HepG2 (cell line): ENCODE measurements at regions not wholly inside any gene's neighbourhood (a gene's known extent, or its start where the extent isn't known, plus 50 kb on each side); places are given as distances from the start of the nearest gene placed in this dataset.

ENCODE experiments used
- ATAC-seq: fragments of 200-7000 bp; cut with Tn5 transposase; 3 replicates; pipeline ENCODE4 v1.9.1; 2020; ENCODE audit warnings: mild to moderate bottlenecking, moderate library complexity
- BruUV-seq: library from RNA; stranded (reverse); fragments of 400-500 nt; replicated peaks from 2 replicates; lab custom pipeline; 2021; lab: Mats Ljungman, UMichigan
- CTCF ChIA-PET: fragments of 300-600 bp; formaldehyde crosslinking; extraction: SDS; loops from one replicate; lab custom pipeline; 2021; ENCODE audit warnings: low total read pairs, inconsistent platforms, low intra/inter-chr PET ratio; lab: Yijun Ruan, JAX
- POLR2A ChIA-PET: fragments of 350-600 bp; sonication (Branson Sonifier 250); formaldehyde crosslinking; loops from one replicate; lab custom pipeline; 2020; ENCODE audit warnings: antibody characterized with exemption, inconsistent platforms; lab: Yijun Ruan, JAX
- DNase-seq: peaks from one replicate; pipeline ENCODE4 v3.0.0-alpha.2; 2015; ENCODE audit warnings: low spot score
- FAIRE-seq: peaks from 3 replicates; lab custom pipeline; 2011; peaks lifted over from hg19 to GRCh38; lab: Jason Lieb, UNC
- H2AFZ ChIP-seq: one replicate; pipeline ENCODE4 v1.6.1; 2011; ENCODE audit warnings: low read length, inconsistent platforms
- H3K27ac ChIP-seq: fragments of 300-600 bp; 3 replicates; pipeline ENCODE4 v1.8.0; 2011; ENCODE audit warnings: mixed run types, mild to moderate bottlenecking, mixed read lengths, low read length, inconsistent platforms; ENCODE audit not compliant: insufficient read depth; ENCODE audit errors: extremely low read length
- H3K27me3 ChIP-seq, 2 experiments: fragments of 200-600 bp in 1 of 2; 2 replicates in 1 of 2; 3 replicates in 1 of 2; pipeline versions ENCODE4 v1.6.0 to v1.8.0; 2011; ENCODE audit warnings: low read length in 2 of 2, mild to moderate bottlenecking in 2 of 2, moderate library complexity in 2 of 2, inconsistent platforms in 1 of 2; ENCODE audit not compliant: insufficient read depth in 2 of 2, control insufficient read depth in 1 of 2
- H3K36me3 ChIP-seq, 2 experiments: fragments of 200-600 bp in 1 of 2; replicated peaks in 1 of 2; 2 replicates in 1 of 2; 3 replicates in 1 of 2; pipeline versions ENCODE4 v1.5.1 to v1.8.0; 2011; ENCODE audit warnings: low read length in 2 of 2, inconsistent platforms in 1 of 2; ENCODE audit not compliant: insufficient read depth in 2 of 2, control insufficient read depth in 1 of 2
- H3K4me1 ChIP-seq: 2 replicates; pipeline ENCODE4 v1.5.1; 2012; ENCODE audit warnings: low read length, inconsistent platforms; ENCODE audit not compliant: insufficient read depth
- H3K4me2 ChIP-seq: 2 replicates; pipeline ENCODE4 v1.6.0; 2011; ENCODE audit warnings: low read depth, low read length, inconsistent platforms
- H3K4me3 ChIP-seq, 3 experiments: fragments of 200-600 bp in 1 of 3; sonication (generic), shearing (Covaris generic) in 1 of 3; replicated peaks in 1 of 3; 2 replicates each; pipeline ENCODE4 v1.5.1; 2011 to 2016; ENCODE audit warnings: low read length in 3 of 3, inconsistent platforms in 2 of 3, low read depth in 2 of 3, mild to moderate bottlenecking in 2 of 3, control low read depth in 1 of 3, mixed read lengths in 1 of 3; ENCODE audit not compliant: insufficient read depth in 1 of 3
- H3K79me2 ChIP-seq: one replicate; pipeline ENCODE4 v1.6.1; 2011; ENCODE audit warnings: low read length, inconsistent platforms; ENCODE audit not compliant: insufficient read depth
- H3K9ac ChIP-seq: 2 replicates; pipeline ENCODE4 v1.6.0; 2011; ENCODE audit warnings: mild to moderate bottlenecking, low read depth, low read length, inconsistent platforms; ENCODE audit not compliant: insufficient read depth
- H3K9me3 ChIP-seq: 2 replicates; pipeline ENCODE4 v1.5.1; 2012; ENCODE audit warnings: mild to moderate bottlenecking, low read length
- H4K20me1 ChIP-seq: 2 replicates; pipeline ENCODE4 v1.6.0; 2011; ENCODE audit warnings: inconsistent platforms, mild to moderate bottlenecking, low read length, moderate library complexity; ENCODE audit not compliant: insufficient read depth
- SPEN ChIP-seq: sonication (generic); formaldehyde crosslinking; IDR thresholded peaks from 2 replicates; pipeline ENCODE4 v1.5.1; 2020; ENCODE audit warnings: low read depth, mild to moderate bottlenecking, missing genetic modification reagents
- USF2 ChIP-seq, 2 experiments: sonication (generic) in 1 of 2; formaldehyde crosslinking in 1 of 2; IDR thresholded peaks; 2 replicates each; pipeline versions ENCODE4 v1.5.1 to v1.6.1; 2011 to 2020; ENCODE audit warnings: borderline replicate concordance in 1 of 2, low read depth in 1 of 2, low read length in 1 of 2, mild to moderate bottlenecking in 1 of 2, missing genetic modification reagents in 1 of 2, moderate library complexity in 1 of 2
- ZFP91 ChIP-seq: sonication (generic); formaldehyde crosslinking; IDR thresholded peaks from 2 replicates; pipeline ENCODE4 v1.9.0; 2022; ENCODE audit warnings: missing genetic modification reagents, mild to moderate bottlenecking, borderline replicate concordance
- ZNF263 ChIP-seq: sonication (generic); formaldehyde crosslinking; IDR thresholded peaks from 2 replicates; pipeline ENCODE4 v1.4.0; 2020; ENCODE audit warnings: missing genetic modification reagents
- ZNF598 ChIP-seq: sonication (generic); formaldehyde crosslinking; IDR thresholded peaks from 2 replicates; pipeline ENCODE4 v1.5.1; 2020; ENCODE audit warnings: mild to moderate bottlenecking, missing genetic modification reagents, borderline replicate concordance
- ZNF7 ChIP-seq: IDR thresholded peaks from 2 replicates; pipeline ENCODE4 v1.6.1; 2016; ENCODE audit warnings: missing biosample characterization, missing genetic modification reagents
- ZNF878 ChIP-seq: sonication (generic); formaldehyde crosslinking; IDR thresholded peaks from 2 replicates; pipeline ENCODE4 v1.8.1; 2023; ENCODE audit warnings: mild to moderate bottlenecking, missing genetic modification reagents, moderate library complexity
- WGBS: methylation state at CpG from one replicate; pipeline ENCODE4 v1.1.6; 2017; ENCODE audit warnings: low lambda C conversion rate; 5-methylcytosine and 5-hydroxymethylcytosine counted together
- in situ Hi-C: cut with HindIII; loops from 2 replicates; pipeline ENCODE4 v1.10.0; 2017; ENCODE audit warnings: low pct_unique_long_range_greater_than_20kb; ENCODE audit not compliant: extremely low pct_ligation_motif_present
- intact Hi-C: fragments of 100-400 bp; cut with micrococcal nuclease; formaldehyde crosslinking; loops from one replicate; pipeline ENCODE4 v1.10.0; 2022; ENCODE audit not compliant: unreplicated experiment

GRCh38 chr9:20095430-20096092 lies 306.7 kb upstream of the SLC24A2 start:
- FAIRE-seq (no peak), ATAC-seq (no peak), DNase-seq (no peak)
- Histone ChIP-seq H3K9me3 (no peaks in the 10 kb centered on the region), H2AFZ (no peak overlapping the region), H3K27ac (no peak overlapping the region), H3K27me3 (no peaks in the 10 kb centered on the region), H3K79me2 (no peaks in the 10 kb centered on the region), H4K20me1 (no peaks in the 10 kb centered on the region), H3K4me3 (no peak overlapping the region), H3K36me3 (no peaks in the 10 kb centered on the region), H3K4me2 (no peak overlapping the region), H3K9ac (no peak overlapping the region), H3K4me1 (no peaks in the 10 kb centered on the region)
- WGBS, result 14% methylated on average over 5 of the region's 5 CpGs
- TF ChIP-seq ZFP91 (CRISPR knock-in tag) (no peak), USF2 (IDR thresholded peaks at IDR 0.05; ENCODE audit: low read depth, low read length) (no peak), USF2 (CRISPR knock-in tag; IDR thresholded peaks at IDR 0.05; ENCODE audit: borderline replicate concordance) (no peak), ZNF878 (no peak), SPEN (CRISPR knock-in tag) (no peak), ZNF7 (no peak), ZNF598 (CRISPR knock-in tag) (no peak), ZNF263 (CRISPR knock-in tag) (no peak)
- ChIA-PET POLR2A (no interaction called here), CTCF (no interaction called here)
- in situ Hi-C loops, result no loop called here
- intact Hi-C loops, result no loop called here
- BruUV-seq, result no TSS peak
